H1 (cell line): ENCODE measurements at regions not wholly inside any gene's neighbourhood (a gene's known extent, or its start where the extent isn't known, plus 50 kb on each side); places are given as distances from the start of the nearest gene placed in this dataset.

Experiments
- POU5F1 ChIP-seq: IDR thresholded peaks from 2 replicates; pipeline ENCODE4 v1.6.1; 2011; ENCODE audit warnings: low read depth, mild to moderate bottlenecking, low read length, moderate library complexity

GRCh38 chr4:108227923-108228322, 59.2 kb upstream of the LEF1 start (continued):
- no peak for TF ChIP-seq POU5F1
- TF ChIP-seq, all 59 proteins: peak for 0
